Suppressor macrophage treated with lipopolysaccharide for 4 hours (primary cell): ENCODE measurements at regions not wholly inside any gene's neighbourhood (a gene's known extent, or its start where the extent isn't known, plus 50 kb on each side); places are given as distances from the start of the nearest gene placed in this dataset.
"Not testable (repeated sequence)": the region's sequence is repeated elsewhere in the genome, so short reads cannot be mapped to it uniquely, and the experiment has no call there.

ENCODE experiments used
- DNase-seq: peaks from one replicate; pipeline ENCODE4 v3.0.0-alpha.2; 2020

GRCh38 chr15:99486371-99487336, 79.1 kb upstream of the MEF2A start:
- DNase-seq: peak; percentile 43

DNA sequence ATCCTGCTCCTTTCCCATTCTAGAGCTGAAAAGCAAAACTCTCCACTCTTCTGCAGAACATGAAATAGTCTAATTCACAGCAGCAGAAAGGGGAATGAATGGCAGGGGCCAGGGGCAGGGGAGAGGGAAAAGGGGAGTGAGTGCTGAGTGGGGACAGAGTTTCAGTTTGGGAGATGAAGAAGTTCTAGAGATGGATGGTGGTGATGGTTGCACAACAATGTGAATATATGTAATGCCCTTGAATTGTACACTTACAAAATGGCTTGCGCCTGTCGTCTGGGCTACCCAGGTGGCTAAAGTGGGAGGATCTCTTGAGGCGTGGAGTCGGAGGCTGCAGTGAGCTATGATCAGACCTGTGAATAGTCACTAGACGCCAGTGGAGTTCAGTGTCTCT, 78.5 kb upstream of the MEF2A start:
- DNase-seq: peak; percentile 42

- DNase-seq: no peak
These were observed 73.5 kb upstream of the MEF2A start for GRCh38 chr15:99492275-99492674.

DNA sequence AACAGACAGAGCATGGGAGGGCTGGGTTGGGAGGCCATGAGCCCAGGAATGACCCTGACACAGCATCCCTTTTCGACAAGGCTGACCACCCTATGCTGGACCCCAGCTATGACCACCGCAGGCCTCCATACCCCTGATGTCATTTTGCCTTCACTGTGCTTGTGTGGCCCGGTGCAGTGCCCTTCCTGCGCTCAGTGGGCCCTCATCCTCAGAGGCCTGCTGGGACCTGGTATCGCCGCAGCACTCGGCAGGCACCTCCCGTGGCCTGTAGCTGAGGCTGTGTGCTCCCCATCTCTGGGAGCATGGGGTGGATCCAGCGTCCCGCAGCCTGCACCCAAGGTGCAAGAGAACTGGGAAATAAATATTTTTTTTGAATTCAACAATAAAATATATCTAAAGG, 73.1 kb upstream of the MEF2A start:
- DNase-seq: no peak

GRCh38 chr15:99493461-99493860, 72.3 kb upstream of the MEF2A start:
- DNase-seq: no peak

DNA sequence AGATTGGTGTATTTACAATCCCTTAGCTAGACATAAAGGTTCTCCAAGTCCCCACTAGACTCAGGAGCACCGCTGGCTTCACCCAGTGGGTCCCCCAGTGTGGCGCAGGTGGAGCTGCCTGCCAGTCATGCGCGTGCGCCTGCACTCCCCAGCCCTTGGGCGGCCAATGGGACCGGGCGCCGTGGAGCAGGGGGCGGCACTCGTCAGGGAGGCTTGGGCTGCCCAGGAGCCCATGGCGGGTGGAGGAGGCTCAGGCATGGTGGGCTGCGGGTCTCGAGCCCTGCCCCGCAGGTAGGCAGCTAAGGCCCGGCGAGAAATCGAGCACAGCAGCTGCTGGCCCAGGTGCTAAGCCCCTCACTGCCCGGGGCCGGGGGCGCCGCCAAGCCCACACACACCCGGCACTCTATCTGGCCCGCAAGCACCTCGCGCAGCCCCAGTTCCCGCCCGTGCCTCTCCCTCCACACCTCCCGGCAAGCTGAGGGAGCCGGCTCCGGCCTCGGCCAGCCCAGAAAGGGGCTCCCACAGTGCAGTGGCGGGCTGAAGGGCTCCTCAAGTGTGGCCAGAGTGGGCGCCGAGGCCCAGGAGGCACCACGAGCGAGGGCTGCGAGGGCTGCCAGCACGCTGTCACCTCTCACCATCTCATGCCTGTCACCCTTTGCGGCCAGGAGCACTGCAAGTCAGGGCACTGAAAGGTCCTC, 71.1 kb upstream of the MEF2A start:
- not testable (repeated sequence) for DNase-seq

- peak; percentile 39 for DNase-seq
These were observed 70.1 kb upstream of the MEF2A start for GRCh38 chr15:99495430-99496301.

- no peak for DNase-seq
These were observed 69.5 kb upstream of the MEF2A start for GRCh38 chr15:99496302-99496629.

DNA sequence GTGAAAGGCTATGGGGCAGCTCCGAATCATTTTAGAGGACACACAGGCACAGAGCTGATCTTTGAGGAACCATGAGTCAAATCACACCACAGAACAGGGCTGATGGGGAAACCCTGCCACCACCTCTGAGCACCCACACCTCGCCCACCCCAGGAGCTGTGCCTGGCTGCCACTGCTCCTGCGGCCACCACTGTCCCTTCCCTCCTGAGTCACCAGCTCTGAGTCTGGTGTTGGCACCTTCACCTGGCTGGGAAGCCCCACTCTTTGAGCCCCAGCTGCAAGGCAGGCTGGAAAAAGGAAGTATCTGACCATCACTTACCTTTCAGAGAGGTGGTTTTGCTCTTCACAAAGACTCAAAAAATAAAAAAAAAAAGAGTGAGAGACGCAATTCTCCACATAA, 63.6 kb upstream of the MEF2A start:
- DNase-seq: peak; percentile 59

- no peak for DNase-seq
These were observed 63.1 kb upstream of the MEF2A start for GRCh38 chr15:99502661-99503060.

GRCh38 chr15:99503411-99503810, 62.4 kb upstream of the MEF2A start:
- no peak for DNase-seq

GRCh38 chr15:99504071-99504822, 61.5 kb upstream of the MEF2A start:
- peak; percentile 68 for DNase-seq

DNA sequence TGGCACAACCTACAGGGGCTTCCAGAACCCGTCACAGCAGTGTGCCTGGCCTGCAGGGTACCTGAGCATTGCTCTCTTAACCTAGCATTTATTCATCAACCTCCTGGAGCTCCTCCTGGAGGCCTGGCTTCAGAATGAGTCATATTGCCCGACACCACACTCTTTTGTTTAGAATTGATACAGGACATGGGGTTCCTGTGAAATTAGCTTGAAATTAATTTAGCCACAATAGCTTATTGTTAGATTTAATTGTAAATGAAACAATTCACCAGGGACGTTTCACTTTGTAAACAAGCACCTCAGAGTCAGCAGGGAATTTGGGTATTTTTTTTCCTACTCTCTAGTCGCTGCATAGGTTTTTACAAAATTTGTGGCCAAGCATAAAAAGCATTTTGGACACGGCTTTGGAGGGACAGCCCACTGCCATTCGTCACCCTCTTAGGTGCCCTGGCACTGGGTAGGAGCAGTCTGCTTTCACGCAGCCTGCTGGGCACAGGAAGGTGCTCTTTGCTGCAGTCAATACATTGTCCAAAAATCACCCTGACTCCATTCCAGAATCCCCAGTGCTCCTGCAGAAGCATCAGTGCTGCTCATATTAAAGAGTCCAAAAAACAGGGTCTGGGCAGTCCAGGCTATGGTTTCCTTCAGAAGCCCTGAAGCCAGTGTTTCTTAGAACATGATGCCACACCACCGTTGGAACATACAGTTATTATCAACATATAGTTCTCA, 60.8 kb upstream of the MEF2A start:
- DNase-seq: no peak

GRCh38 chr15:99506399-99506798, 59.4 kb upstream of the MEF2A start:
- DNase-seq: no peak

- no peak for DNase-seq
These were observed 58.7 kb upstream of the MEF2A start for GRCh38 chr15:99507016-99507503.

GRCh38 chr15:99507504-99508310, 58.1 kb upstream of the MEF2A start:
- DNase-seq: no peak

GRCh38 chr15:99508311-99508645, 57.5 kb upstream of the MEF2A start:
- no peak for DNase-seq

- no peak for DNase-seq
These were observed 56.9 kb upstream of the MEF2A start for GRCh38 chr15:99508852-99509251.

- DNase-seq: peak; percentile 82
These were observed 55.9 kb upstream of the MEF2A start for GRCh38 chr15:99509686-99510461.

GRCh38 chr15:99511531-99511865, 54.3 kb upstream of the MEF2A start:
- DNase-seq: no peak
